Psoas muscle (tissue), 7 donors: ENCODE measurements at regions not wholly inside any gene's neighbourhood (a gene's known extent, or its start where the extent isn't known, plus 50 kb on each side); places are given as distances from the start of the nearest gene placed in this dataset.

Experiments
- ATAC-seq, 4 donors: fragments of 200-7000 bp; cut with Tn5 transposase; one replicate each; pipeline ENCODE4 v1.9.1; 2020; ENCODE audit warnings: moderate library complexity in 3 of 4, mild to moderate bottlenecking in 2 of 4
- DNase-seq, 2 donors: peaks; one replicate each; pipeline ENCODE4 v3.0.0-alpha.2; 2020
- H3K27ac ChIP-seq: fragments of 200-600 bp; one replicate; pipeline ENCODE4 v1.8.0; 2022
- H3K27me3 ChIP-seq, 3 donors: fragments of 200-600 bp in 1 of 3; one replicate each; pipeline versions ENCODE4 v1.6.1 to v1.8.0; 2013 to 2022; ENCODE audit warnings: low read length in 2 of 3, mild to moderate bottlenecking in 2 of 3, moderate library complexity in 1 of 3; ENCODE audit not compliant: insufficient read depth in 3 of 3
- H3K36me3 ChIP-seq, 2 donors: fragments of 200-600 bp in 1 of 2; one replicate each; pipeline versions ENCODE4 v1.6.1 to v1.8.0; 2013 to 2022; ENCODE audit warnings: low read depth in 1 of 2, mild to moderate bottlenecking in 1 of 2, moderate library complexity in 1 of 2; ENCODE audit not compliant: insufficient read depth in 1 of 2
- H3K4me1 ChIP-seq: fragments of 200-600 bp; one replicate; pipeline ENCODE4 v1.8.0; 2022
- H3K4me3 ChIP-seq: fragments of 200-600 bp; one replicate; pipeline ENCODE4 v1.8.0; 2022; ENCODE audit warnings: mild to moderate bottlenecking
- H3K9me3 ChIP-seq: fragments of 200-600 bp; one replicate; pipeline ENCODE4 v1.8.0; 2022
- WGBS, 3 donors: extraction: QIAGEN DNeasy Blood & Tissue Kit; methylation state at CpG; one replicate each; pipeline versions ENCODE4 v1.1.6 to v1.1.7; 2013; 5-methylcytosine and 5-hydroxymethylcytosine counted together
- intact Hi-C, 2 donors: fragments of 100-400 bp; cut with DNase I; formaldehyde crosslinking; loops; one replicate each; pipeline versions ENCODE4 v1.11.0 to v1.14.2; 2022
- TF ChIP-seq, protein P1 (sequence below): fragments of 200-600 bp; IDR thresholded peaks from one replicate; pipeline ENCODE4 v1.8.0; 2022; ENCODE audit warnings: antibody characterized with exemption
- donor health status: healthy with polysubstance abuse.
- donor health status: DM: no; HTN: no; CAD: no; lungs with moderate emphysema.
- donor health status: Bipolar disorder and iron deficiency.
- donor health status: healthy.
- donor health status: DM: yes; HTN: yes; CAD: no.
- donor health status: DM: no; HTN: no; CAD: no.
- donor health status: DM: yes; HTN: yes; CAD: no.

DNA sequence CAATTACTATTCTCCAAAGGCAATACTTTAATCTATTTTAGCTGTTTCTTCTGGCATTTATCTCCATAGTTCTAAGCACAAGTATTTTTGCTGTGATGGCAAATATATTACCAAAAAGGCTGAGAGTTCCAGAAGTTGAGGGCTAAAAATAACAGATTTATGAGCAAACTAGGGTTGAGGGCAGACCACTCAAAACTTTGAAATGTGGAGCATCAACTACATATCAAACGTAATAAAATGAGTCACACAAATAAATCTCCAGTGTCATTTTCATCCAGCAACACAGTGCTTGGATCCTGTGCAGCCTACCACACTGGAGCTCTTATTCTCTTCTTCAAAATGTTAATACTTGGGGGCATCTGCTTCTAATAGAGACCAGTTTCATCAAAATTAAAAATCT lies 163.9 kb downstream of the HS3ST1 start:
- ATAC-seq: no peak

DNA sequence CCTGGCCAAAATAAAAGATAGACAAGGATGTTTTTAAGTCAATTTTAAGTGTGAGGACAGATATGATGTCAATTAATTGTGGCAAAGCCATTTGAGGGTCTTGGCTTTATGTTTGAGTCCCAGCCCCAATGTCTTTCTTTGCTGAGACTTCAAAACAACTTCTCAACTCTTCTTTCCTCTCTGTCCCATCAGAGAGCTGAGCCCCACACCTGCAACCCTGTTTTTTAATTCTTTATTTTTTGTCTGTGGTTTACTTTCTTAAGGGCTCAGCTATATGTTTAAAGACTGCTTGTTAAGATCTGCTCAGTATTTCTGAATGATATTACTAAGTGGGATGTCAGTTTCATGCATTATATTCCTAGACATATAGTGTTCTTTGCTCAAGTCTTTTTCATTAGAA lies 164.3 kb downstream of the HS3ST1 start:
- Histone ChIP-seq H3K4me1 (no peaks in the 10 kb centered on the region), H3K9me3 (no peaks in the 10 kb centered on the region), H3K4me3 (no peak overlapping the region), H3K27ac (no peak overlapping the region), H3K36me3 (no peaks in the 10 kb centered on the region), H3K27me3 (no peaks in the 10 kb centered on the region)
- intact Hi-C loops: no loop called here
- TF ChIP-seq, protein P1, sequence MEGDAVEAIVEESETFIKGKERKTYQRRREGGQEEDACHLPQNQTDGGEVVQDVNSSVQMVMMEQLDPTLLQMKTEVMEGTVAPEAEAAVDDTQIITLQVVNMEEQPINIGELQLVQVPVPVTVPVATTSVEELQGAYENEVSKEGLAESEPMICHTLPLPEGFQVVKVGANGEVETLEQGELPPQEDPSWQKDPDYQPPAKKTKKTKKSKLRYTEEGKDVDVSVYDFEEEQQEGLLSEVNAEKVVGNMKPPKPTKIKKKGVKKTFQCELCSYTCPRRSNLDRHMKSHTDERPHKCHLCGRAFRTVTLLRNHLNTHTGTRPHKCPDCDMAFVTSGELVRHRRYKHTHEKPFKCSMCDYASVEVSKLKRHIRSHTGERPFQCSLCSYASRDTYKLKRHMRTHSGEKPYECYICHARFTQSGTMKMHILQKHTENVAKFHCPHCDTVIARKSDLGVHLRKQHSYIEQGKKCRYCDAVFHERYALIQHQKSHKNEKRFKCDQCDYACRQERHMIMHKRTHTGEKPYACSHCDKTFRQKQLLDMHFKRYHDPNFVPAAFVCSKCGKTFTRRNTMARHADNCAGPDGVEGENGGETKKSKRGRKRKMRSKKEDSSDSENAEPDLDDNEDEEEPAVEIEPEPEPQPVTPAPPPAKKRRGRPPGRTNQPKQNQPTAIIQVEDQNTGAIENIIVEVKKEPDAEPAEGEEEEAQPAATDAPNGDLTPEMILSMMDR: no peak
- ATAC-seq (no peak), DNase-seq (no peak)

More for the DNA sequence above, 163.9 kb downstream of the HS3ST1 start:
- Histone ChIP-seq H3K4me1 (no peaks in the 10 kb centered on the region), H3K36me3 (no peaks in the 10 kb centered on the region), H3K27ac (no peak overlapping the region), H3K27me3 (no peaks in the 10 kb centered on the region), H3K9me3 (no peaks in the 10 kb centered on the region), H3K4me3 (no peak overlapping the region)
- DNase-seq: no peak
- intact Hi-C loops: no loop called here
- TF ChIP-seq, protein P1: no peak
- WGBS, 3 donors: 40 to 70% (median 40%) methylated on average over 1 of the region's 1 CpG

DNA sequence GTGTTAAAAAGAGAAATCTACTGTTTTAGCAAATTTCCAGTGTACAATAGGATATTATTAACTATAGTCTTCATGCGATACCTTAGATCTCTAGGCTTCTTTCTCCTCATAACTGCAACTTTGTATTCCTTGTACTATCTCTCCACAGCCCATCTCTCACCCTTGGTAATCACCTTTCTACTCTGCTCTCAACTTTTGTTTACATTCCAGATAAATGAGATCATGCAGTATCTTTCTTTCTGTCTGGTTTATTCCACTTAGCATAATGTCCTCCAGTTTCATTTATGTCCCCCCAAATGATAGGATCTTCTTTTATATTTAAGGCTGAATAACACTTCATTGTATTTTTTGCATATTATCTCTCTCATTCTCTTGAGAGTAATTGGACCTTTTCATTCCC lies 165.5 kb downstream of the HS3ST1 start:
- ATAC-seq (no peak), DNase-seq (no peak)
- H3K27ac ChIP-seq: no peak overlapping the region
- intact Hi-C loops: no loop called here
- H3K4me1 ChIP-seq: no peaks in the 10 kb centered on the region
- TF ChIP-seq, protein P1: no peak
- 24 to 94% (median 94%) methylated on average over 1 of the region's 1 CpG for WGBS, 3 donors
- H3K9me3 ChIP-seq: no peaks in the 10 kb centered on the region
- H3K36me3 ChIP-seq: no peaks in the 10 kb centered on the region
- H3K4me3 ChIP-seq: no peak overlapping the region
- no peaks in the 10 kb centered on the region for H3K27me3 ChIP-seq

DNA sequence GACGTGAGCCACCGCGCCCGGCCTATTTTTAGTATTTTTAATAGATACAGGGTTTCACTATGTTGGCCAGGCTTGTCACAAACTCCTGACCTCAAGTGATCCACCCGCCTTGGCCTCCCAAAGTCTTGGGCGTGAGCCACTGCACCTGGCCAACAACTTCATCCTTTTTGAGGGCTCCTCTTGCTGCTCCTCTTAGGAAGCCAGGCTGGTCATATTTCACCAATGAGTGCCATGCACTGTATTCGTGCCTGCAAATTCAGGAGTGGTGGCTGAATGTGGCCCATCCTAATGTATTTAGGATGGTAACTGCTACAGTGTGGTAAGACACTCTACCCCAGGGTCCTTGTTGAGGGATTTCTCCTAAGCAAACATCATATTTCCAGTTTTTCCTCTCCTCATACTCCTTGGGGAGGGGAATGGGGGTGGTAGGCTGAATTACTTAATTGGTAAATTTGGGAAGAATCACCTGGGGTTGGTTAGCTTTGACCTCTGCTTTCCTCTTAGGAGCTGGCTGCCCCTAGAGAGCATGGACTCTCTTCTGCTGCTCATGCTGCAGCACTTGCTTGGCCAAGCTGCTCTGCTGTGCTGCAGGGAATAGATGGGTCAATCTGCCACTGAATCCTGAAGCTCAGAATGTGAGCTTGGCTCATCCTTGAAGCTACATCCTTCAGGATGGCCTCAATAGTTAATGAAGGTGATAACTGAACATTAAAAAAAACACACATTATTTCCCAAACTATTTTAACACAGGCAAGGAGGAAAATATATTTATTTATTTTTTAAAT lies 167.4 kb downstream of the HS3ST1 start:
- ATAC-seq (no peak), DNase-seq (no peak)

More for the DNA sequence above, 167.4 kb downstream of the HS3ST1 start:
- intact Hi-C loops: no loop called here
- no peak overlapping the region for H3K27ac ChIP-seq
- 80 to 92% (median 89%) methylated on average over 7 of the region's 7 CpGs for WGBS, 3 donors
- no peaks in the 10 kb centered on the region for H3K36me3 ChIP-seq
- TF ChIP-seq, protein P1: no peak
- H3K9me3 ChIP-seq: no peaks in the 10 kb centered on the region
- no peak overlapping the region for H3K4me3 ChIP-seq
- H3K4me1 ChIP-seq: no peaks in the 10 kb centered on the region
- no peaks in the 10 kb centered on the region for H3K27me3 ChIP-seq
